ENCODE measurements at regions not wholly inside any gene's neighbourhood (a gene's known extent, or its start where the extent isn't known, plus 50 kb on each side); places are given as distances from the start of the nearest gene placed in this dataset.

DNA sequence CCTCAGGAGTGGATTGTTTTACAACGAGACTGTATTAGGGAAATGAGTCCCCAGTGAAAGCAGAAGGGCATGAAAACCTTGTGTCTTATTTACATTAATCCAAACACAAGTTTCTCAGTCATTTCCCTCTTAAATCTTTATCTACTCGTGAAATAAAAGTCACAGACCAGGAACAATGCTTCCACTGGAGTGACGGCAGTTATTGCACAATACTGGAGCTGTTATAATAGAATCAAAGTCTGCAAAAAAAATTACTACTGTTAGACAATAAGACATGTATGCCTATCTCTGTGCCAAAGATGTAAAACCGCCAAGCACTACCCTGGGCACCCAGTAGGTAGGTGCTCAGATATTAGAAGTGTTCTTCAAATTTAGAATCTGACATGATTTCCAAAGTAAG, 375.5 kb downstream of the ZNF521 start:
- H3K4me1 ChIP-seq (replicated peaks in 1 of 2): no peaks in the 10 kb centered on the region
- DNase-seq: no peak
- no peaks in the 10 kb centered on the region for H3K27me3 ChIP-seq
- H3K9me3 ChIP-seq (replicated peaks in 1 of 3): no peaks in the 10 kb centered on the region
- H3K27ac ChIP-seq: no peak overlapping the region
- H3K4me3 ChIP-seq: no peak overlapping the region
- intact Hi-C loops (cut with DNase I): no loop called here
- no peaks in the 10 kb centered on the region for H3K36me3 ChIP-seq (replicated peaks in 1 of 2)
- 56 to 68% (median 60%) methylated on average over 4 of the region's 4 CpGs for WGBS, 4 donors
- TF ChIP-seq, protein P1, sequence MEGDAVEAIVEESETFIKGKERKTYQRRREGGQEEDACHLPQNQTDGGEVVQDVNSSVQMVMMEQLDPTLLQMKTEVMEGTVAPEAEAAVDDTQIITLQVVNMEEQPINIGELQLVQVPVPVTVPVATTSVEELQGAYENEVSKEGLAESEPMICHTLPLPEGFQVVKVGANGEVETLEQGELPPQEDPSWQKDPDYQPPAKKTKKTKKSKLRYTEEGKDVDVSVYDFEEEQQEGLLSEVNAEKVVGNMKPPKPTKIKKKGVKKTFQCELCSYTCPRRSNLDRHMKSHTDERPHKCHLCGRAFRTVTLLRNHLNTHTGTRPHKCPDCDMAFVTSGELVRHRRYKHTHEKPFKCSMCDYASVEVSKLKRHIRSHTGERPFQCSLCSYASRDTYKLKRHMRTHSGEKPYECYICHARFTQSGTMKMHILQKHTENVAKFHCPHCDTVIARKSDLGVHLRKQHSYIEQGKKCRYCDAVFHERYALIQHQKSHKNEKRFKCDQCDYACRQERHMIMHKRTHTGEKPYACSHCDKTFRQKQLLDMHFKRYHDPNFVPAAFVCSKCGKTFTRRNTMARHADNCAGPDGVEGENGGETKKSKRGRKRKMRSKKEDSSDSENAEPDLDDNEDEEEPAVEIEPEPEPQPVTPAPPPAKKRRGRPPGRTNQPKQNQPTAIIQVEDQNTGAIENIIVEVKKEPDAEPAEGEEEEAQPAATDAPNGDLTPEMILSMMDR (IDR thresholded peaks at IDR 0.05): no peak
- TF ChIP-seq POLR2A (IDR thresholded peaks at IDR 0.05): no peak

DNA sequence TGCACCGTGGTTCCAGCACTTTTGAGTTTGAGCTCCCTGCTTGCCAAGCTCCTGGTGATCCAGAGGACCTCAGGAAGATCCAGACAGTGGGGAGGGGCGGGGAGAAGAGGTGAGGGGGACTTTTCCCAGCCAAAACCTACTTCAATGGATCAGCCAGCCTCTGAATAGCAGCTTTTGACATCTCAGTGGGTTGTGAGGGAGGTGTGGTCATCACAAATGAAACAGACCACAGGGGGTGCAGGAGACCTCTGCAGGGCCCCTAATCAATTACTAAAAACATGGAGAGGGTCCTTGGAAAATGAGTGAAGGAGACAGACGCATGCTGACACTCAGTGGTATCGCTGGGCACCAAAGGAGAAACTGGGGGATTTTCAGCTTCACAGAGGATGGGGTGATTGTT, 372.7 kb downstream of the ZNF521 start:
- Histone ChIP-seq H3K4me1 (replicated peaks in 1 of 2) (no peaks in the 10 kb centered on the region), H3K27ac (no peak overlapping the region), H3K27me3 (no peaks in the 10 kb centered on the region), H3K4me3 (no peak overlapping the region), H3K9me3 (replicated peaks in 1 of 3) (no peaks in the 10 kb centered on the region), H3K36me3 (replicated peaks in 1 of 2) (no peaks in the 10 kb centered on the region)
- TF ChIP-seq, protein P1 (IDR thresholded peaks at IDR 0.05): no peak
- TF ChIP-seq POLR2A (IDR thresholded peaks at IDR 0.05): no peak
- no peak for DNase-seq
- intact Hi-C loops (cut with DNase I): no loop called here
- 71 to 81% (median 79%) methylated on average over 4 of the region's 4 CpGs for WGBS, 4 donors

DNA sequence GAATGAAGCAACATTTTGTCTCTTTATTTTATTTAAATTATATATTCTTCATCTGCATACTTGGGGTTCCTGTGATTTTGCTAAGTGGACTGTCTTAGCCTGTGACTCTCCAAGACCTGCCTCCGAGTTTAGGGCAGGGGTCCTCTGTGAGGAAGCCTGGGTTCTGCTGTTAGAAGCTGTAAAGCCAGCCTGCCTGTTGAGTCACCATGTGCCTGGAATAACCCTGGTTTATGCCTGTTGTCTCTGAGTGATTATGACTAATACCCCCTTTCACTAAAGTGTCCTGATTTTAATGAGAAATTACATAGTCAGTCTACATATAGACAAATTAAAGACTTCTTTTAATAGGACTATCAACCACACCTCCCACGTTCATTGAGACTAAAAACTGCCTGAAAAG, 369.1 kb downstream of the ZNF521 start:
- Histone ChIP-seq H3K4me1 (replicated peaks in 1 of 2) (no peaks in the 10 kb centered on the region), H3K27me3 (no peaks in the 10 kb centered on the region), H3K36me3 (replicated peaks in 1 of 2) (no peaks in the 10 kb centered on the region), H3K9me3 (replicated peaks in 1 of 3) (no peaks in the 10 kb centered on the region), H3K27ac (no peak overlapping the region), H3K4me3 (no peak overlapping the region)
- intact Hi-C loops (cut with DNase I): no loop called here
- TF ChIP-seq POLR2A (IDR thresholded peaks at IDR 0.05): no peak
- TF ChIP-seq, protein P1 (IDR thresholded peaks at IDR 0.05): no peak
- 60 to 76% (median 69%) methylated on average over 2 of the region's 2 CpGs for WGBS, 4 donors
- no peak for DNase-seq

DNA sequence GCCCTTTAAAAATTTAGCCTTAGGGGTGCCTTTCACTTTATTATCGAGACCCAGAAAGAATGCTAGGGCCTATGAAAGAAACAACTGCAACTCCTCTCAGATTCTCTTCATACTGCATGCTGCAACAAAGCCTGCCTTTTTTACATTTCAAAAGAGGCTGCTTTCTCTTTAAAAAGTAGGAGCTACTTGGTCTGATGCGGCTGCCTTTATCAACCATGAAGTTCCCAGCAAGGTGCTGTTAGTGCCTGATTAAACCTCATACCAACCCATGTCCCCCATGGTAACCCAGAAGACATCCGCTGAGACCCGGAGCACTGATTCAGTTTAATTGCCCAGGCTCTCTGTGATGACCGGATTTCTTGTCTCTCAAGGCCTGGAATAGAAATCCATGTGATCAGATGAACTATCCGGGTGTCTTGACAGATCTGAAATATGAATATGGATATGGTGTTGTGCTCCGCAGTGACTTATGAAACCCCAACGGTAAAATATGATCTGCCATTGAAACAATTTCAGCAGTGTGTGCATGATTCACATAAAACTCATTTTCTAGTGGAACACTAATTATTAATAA, 368.3 kb downstream of the ZNF521 start:
- Histone ChIP-seq H3K27ac (no peak overlapping the region), H3K9me3 (replicated peaks in 1 of 3) (no peaks in the 10 kb centered on the region), H3K4me1 (replicated peaks in 1 of 2) (no peaks in the 10 kb centered on the region), H3K36me3 (replicated peaks in 1 of 2) (no peaks in the 10 kb centered on the region), H3K27me3 (no peaks in the 10 kb centered on the region), H3K4me3 (no peak overlapping the region)
- 84 to 91% (median 90%) methylated on average over 8 of the region's 8 CpGs for WGBS, 4 donors
- intact Hi-C loops (cut with DNase I): no loop called here
- TF ChIP-seq, protein P1 (IDR thresholded peaks at IDR 0.05): no peak
- TF ChIP-seq POLR2A (IDR thresholded peaks at IDR 0.05): no peak
- DNase-seq: no peak

All from adrenal gland (tissue), 9 donors.